A549 (cell line): ENCODE measurements at regions not wholly inside any gene's neighbourhood (a gene's known extent, or its start where the extent isn't known, plus 50 kb on each side); places are given as distances from the start of the nearest gene placed in this dataset.

Experiments
- ATAC-seq, 2 experiments: fragments of 200-7000 bp in 1 of 2; fragments of >200 bp in 1 of 2; cut with Nextera tagmentation in 1 of 2; cut with Tn5 transposase in 1 of 2; 3 replicates each; pipeline versions ENCODE4 v1.8.0 to v1.9.1; 2018 to 2020; ENCODE audit warnings: mild to moderate bottlenecking in 1 of 2, moderate library complexity in 1 of 2
- CTCF ChIA-PET: fragments of 300-600 bp; sonication (Branson Sonifier 250); formaldehyde crosslinking; extraction: SDS; loops from one replicate; lab custom pipeline; 2021; ENCODE audit warnings: antibody characterized with exemption, inconsistent platforms; lab: Yijun Ruan, JAX
- POLR2A ChIA-PET: fragments of 350-600 bp; formaldehyde crosslinking; extraction: SDS; loops from one replicate; lab custom pipeline; 2021; ENCODE audit warnings: antibody characterized with exemption, inconsistent platforms; lab: Yijun Ruan, JAX
- DNase-seq, 2 experiments: peaks; one replicate each; pipeline versions ENCODE4 v3.0.0 to v3.0.0-alpha.2; 2011 to 2016; ENCODE audit warnings: low read depth in 1 of 2, low spot score in 1 of 2
- FAIRE-seq: peaks from 2 replicates; lab custom pipeline; 2011; peaks lifted over from hg19 to GRCh38; lab: Jason Lieb, UNC
- H3K27ac ChIP-seq, 2 experiments: fragments of >200 bp; sonication (Bioruptor Twin); formaldehyde crosslinking; 3 replicates each; pipeline ENCODE4 v1.5.1; 2016 to 2017
- H3K4me1 ChIP-seq: fragments of >200 bp; sonication (Bioruptor Twin); formaldehyde crosslinking; 3 replicates; pipeline ENCODE4 v1.6.1; 2016
- H3K4me2 ChIP-seq: fragments of >200 bp; sonication (Bioruptor Twin); formaldehyde crosslinking; 3 replicates; pipeline ENCODE4 v1.6.1; 2016
- H3K4me3 ChIP-seq: fragments of >200 bp; sonication (Bioruptor Twin); formaldehyde crosslinking; 3 replicates; pipeline ENCODE4 v1.5.1; 2016
- H3K9me3 ChIP-seq: fragments of >200 bp; sonication (Bioruptor Twin); formaldehyde crosslinking; 3 replicates; pipeline ENCODE4 v1.6.1; 2016
- ATOH8 ChIP-seq: fragments of 250-450 bp; sonication (Bioruptor Pico); IDR thresholded peaks from 2 replicates; pipeline ENCODE4 v1.5.0; 2020; ENCODE audit warnings: low read depth, mild to moderate bottlenecking, moderate library complexity
- BHLHE40 ChIP-seq: IDR thresholded peaks from 2 replicates; pipeline ENCODE4 v1.6.1; 2012; ENCODE audit warnings: low read depth, low read length, inconsistent platforms
- E2F6 ChIP-seq: IDR thresholded peaks from 2 replicates; pipeline ENCODE4 v1.6.1; 2012; ENCODE audit warnings: low read depth, borderline replicate concordance
- EP300 ChIP-seq, 2 experiments: fragments of >200 bp; sonication (Bioruptor Twin); formaldehyde crosslinking; IDR thresholded peaks; 2 replicates in 1 of 2; 3 replicates in 1 of 2; pipeline ENCODE4 v1.6.1; 2016 to 2017
- ESRRA ChIP-seq: fragments of 150-350 bp; IDR thresholded peaks from 2 replicates; pipeline ENCODE4 v1.6.1; 2014; ENCODE audit warnings: mild to moderate bottlenecking, low read length, borderline replicate concordance
- FOSL2 ChIP-seq, 2 experiments: fragments of 450-650 bp in 1 of 2; fragments of >200 bp in 1 of 2; sonication (Bioruptor Twin) in 1 of 2; formaldehyde crosslinking; IDR thresholded peaks; 2 replicates each; pipeline versions ENCODE4 v1.5.0 to v1.6.1; 2016 to 2020; ENCODE audit warnings: mild to moderate bottlenecking in 1 of 2, moderate library complexity in 1 of 2
- HMGXB4 ChIP-seq: fragments of 250-450 bp; sonication (Bioruptor Pico); IDR thresholded peaks from 2 replicates; pipeline ENCODE4 v1.5.0; 2021; ENCODE audit warnings: mild to moderate bottlenecking, moderate library complexity, borderline replicate concordance
- HOXB13 ChIP-seq: fragments of 250-450 bp; sonication (Bioruptor Pico); IDR thresholded peaks from 2 replicates; pipeline ENCODE4 v1.5.0; 2020; ENCODE audit warnings: low read depth, mild to moderate bottlenecking, moderate library complexity
- JUNB ChIP-seq: fragments of >200 bp; sonication (Bioruptor Twin); formaldehyde crosslinking; IDR thresholded peaks from 2 replicates; pipeline ENCODE4 v1.6.1; 2016
- NFE2L2 ChIP-seq: fragments of 150-350 bp; conservative IDR thresholded peaks from 2 replicates; pipeline ENCODE4 v1.6.1; 2014; ENCODE audit warnings: low read length
- NPAS2 ChIP-seq: fragments of 250-450 bp; sonication (Bioruptor Pico); IDR thresholded peaks from 2 replicates; pipeline ENCODE4 v1.8.0; 2022; ENCODE audit warnings: mild to moderate bottlenecking, moderate library complexity, borderline replicate concordance
- NR3C1 ChIP-seq: fragments of >200 bp; sonication (Bioruptor Twin); formaldehyde crosslinking; IDR thresholded peaks from 3 replicates; pipeline ENCODE4 v1.6.1; 2017
- RAD21 ChIP-seq, 2 experiments: fragments of >200 bp in 1 of 2; sonication (Bioruptor Twin) in 1 of 2; formaldehyde crosslinking in 1 of 2; IDR thresholded peaks in 1 of 2; conservative IDR thresholded peaks in 1 of 2; 2 replicates in 1 of 2; 3 replicates in 1 of 2; pipeline ENCODE4 v1.6.1; 2012 to 2018; ENCODE audit warnings: inconsistent platforms in 1 of 2
- RCOR1 ChIP-seq: fragments of 150-350 bp; IDR thresholded peaks from 2 replicates; pipeline ENCODE4 v1.6.1; 2014; ENCODE audit warnings: antibody characterized with exemption, low read length, low read depth
- SREBF2 ChIP-seq: fragments of 450-650 bp; IDR thresholded peaks from 2 replicates; pipeline ENCODE4 v1.6.1; 2014; ENCODE audit warnings: mild to moderate bottlenecking, moderate library complexity
- TP53 ChIP-seq: fragments of 250-450 bp; sonication (Bioruptor Pico); IDR thresholded peaks from 2 replicates; pipeline ENCODE4 v1.5.0; 2021; ENCODE audit warnings: mild to moderate bottlenecking, moderate library complexity
- ZFP36 ChIP-seq: fragments of 450-650 bp; IDR thresholded peaks from 2 replicates; pipeline ENCODE4 v1.6.1; 2014; ENCODE audit warnings: borderline replicate concordance; ENCODE audit not compliant: partially characterized antibody
- ZSCAN20 ChIP-seq: fragments of 250-450 bp; sonication (Bioruptor Pico); IDR thresholded peaks from 2 replicates; pipeline ENCODE4 v1.8.0; 2022; ENCODE audit warnings: mild to moderate bottlenecking, moderate library complexity
- WGBS: methylation state at CpG from one replicate; pipeline ENCODE4 v1.1.6; 2017; ENCODE audit errors: missing lambda C conversion rate; 5-methylcytosine and 5-hydroxymethylcytosine counted together

DNA sequence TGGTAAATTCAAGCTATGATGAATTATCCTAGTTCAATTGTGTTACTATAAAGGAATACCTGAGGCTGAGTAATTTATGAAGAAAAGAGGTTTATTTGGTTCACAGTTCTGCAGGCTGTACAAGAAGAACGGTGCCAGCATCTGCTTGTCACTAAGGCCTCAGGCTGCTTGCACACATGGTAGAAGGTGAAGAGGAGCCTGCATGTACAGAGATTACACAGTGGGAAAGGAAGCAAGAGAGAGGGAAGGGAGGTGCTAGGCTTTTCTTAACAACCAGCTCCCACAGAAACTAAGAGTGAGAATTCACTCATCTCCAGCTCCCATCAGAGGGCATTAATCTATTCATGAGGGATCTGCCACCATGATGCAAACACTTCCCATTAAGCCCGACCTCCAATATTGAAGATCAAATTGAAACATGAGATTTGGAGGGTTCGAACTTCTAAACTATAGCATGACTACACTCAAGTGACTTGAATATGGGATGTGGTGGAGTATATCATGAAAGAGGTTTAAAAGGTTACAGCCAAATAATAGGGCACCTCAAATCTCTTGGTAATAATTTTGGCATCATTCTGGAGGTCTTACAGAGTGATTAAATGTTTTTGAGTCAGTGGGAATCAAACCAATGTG lies 58.4 kb upstream of the ETAA1 start:
- Histone ChIP-seq H3K4me2 (no peak overlapping the region), H3K4me3 (no peak overlapping the region), H3K9me3 (0 out of 3 replicates have a peak, but pooled peaks cover 6% of the 10 kb centered on the region), H3K4me1 (no peaks in the 10 kb centered on the region), H3K27ac (no peak overlapping the region)
- ChIA-PET POLR2A (no interaction called here), CTCF (no interaction called here)
- TF ChIP-seq FOSL2 (IDR thresholded peaks at IDR 0.05) (no peak), FOSL2 (CRISPR knock-in tag; IDR thresholded peaks at IDR 0.05) (no peak), HOXB13 (no peak), BHLHE40 (no peak), HMGXB4 (CRISPR knock-in tag) (no peak), NPAS2 (CRISPR knock-in tag) (no peak), TP53 (CRISPR knock-in tag) (no peak), JUNB (no peak), SREBF2 (no peak), ZSCAN20 (CRISPR knock-in tag) (no peak), RCOR1 (no peak), ESRRA (no peak), NFE2L2 (no peak), ATOH8 (CRISPR knock-in tag) (no peak)
- ATAC-seq, result no peak
- WGBS, result 19% methylated on average over 3 of the region's 3 CpGs
- FAIRE-seq, result no peak
- no peak for DNase-seq

- Histone ChIP-seq H3K4me3 (no peak overlapping the region), H3K9me3 (0 out of 3 replicates have a peak, but pooled peaks cover 6% of the 10 kb centered on the region), H3K27ac (no peak overlapping the region), H3K4me1 (no peaks in the 10 kb centered on the region), H3K4me2 (no peak overlapping the region)
- DNase-seq (no peak), FAIRE-seq (no peak), ATAC-seq (no peak)
- WGBS, result 30% methylated on average over 4 of the region's 4 CpGs
- POLR2A ChIA-PET, result no interaction called here
- TF ChIP-seq ZFP36 (no peak), NR3C1 (no peak), E2F6 (no peak), TP53 (CRISPR knock-in tag) (no peak), RCOR1 (no peak), RAD21 (conservative IDR thresholded peaks at IDR 0.05 in 1 of 2, IDR thresholded peaks at IDR 0.05 in 1 of 2) (no peak), EP300 (IDR thresholded peaks at IDR 0.05) (no peak)
- CTCF ChIA-PET, result no interaction called here
Observed at GRCh38 chr2:67339234-67339885, 57.8 kb upstream of the ETAA1 start.
